ENCODE measurements at regions not wholly inside any gene's neighbourhood (a gene's known extent, or its start where the extent isn't known, plus 50 kb on each side); places are given as distances from the start of the nearest gene placed in this dataset.

DNA sequence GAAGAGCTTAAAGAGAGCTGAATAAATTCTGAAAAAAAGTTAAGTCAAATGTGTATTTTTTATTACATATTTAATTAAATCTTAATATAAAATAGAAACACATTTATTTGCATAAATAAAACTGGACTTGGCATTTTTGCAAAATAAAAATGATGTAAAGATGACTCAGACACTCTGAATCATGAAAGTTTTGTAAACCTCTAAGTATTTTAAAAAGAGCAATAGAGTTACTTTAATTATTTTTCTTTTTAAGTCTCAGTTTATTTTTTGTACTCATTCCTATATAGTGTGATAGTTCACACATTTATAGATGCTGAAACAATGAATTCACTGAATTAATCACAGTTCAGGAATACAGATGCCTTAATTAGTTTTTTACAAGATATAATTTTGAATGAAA lies 109.9 kb upstream of the DTNA start:
- TF ChIP-seq, protein P1, sequence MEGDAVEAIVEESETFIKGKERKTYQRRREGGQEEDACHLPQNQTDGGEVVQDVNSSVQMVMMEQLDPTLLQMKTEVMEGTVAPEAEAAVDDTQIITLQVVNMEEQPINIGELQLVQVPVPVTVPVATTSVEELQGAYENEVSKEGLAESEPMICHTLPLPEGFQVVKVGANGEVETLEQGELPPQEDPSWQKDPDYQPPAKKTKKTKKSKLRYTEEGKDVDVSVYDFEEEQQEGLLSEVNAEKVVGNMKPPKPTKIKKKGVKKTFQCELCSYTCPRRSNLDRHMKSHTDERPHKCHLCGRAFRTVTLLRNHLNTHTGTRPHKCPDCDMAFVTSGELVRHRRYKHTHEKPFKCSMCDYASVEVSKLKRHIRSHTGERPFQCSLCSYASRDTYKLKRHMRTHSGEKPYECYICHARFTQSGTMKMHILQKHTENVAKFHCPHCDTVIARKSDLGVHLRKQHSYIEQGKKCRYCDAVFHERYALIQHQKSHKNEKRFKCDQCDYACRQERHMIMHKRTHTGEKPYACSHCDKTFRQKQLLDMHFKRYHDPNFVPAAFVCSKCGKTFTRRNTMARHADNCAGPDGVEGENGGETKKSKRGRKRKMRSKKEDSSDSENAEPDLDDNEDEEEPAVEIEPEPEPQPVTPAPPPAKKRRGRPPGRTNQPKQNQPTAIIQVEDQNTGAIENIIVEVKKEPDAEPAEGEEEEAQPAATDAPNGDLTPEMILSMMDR (IDR thresholded peaks at IDR 0.05): no peak
- no peak for TF ChIP-seq POLR2AphosphoS5 (IDR thresholded peaks at IDR 0.05)

Measured in breast epithelium (tissue), 3 donors.